K562 (cell line): ENCODE measurements at regions not wholly inside any gene's neighbourhood (a gene's known extent, or its start where the extent isn't known, plus 50 kb on each side); places are given as distances from the start of the nearest gene placed in this dataset.

ENCODE experiments used
- ATAC-seq: fragments of 200-7000 bp; cut with Tn5 transposase; 3 replicates; pipeline ENCODE4 v1.9.1; 2020; ENCODE audit warnings: moderate library complexity
- BruUV-seq: library from RNA; stranded (reverse); fragments of 400-500 nt; replicated peaks from 2 replicates; lab custom pipeline; 2021; lab: Mats Ljungman, UMichigan
- CTCF ChIA-PET: fragments of 300-600 bp; formaldehyde crosslinking; extraction: SDS; loops from one replicate; lab custom pipeline; 2021; ENCODE audit warnings: low intra/inter-chr PET ratio; lab: Yijun Ruan, JAX
- POLR2A ChIA-PET: fragments of 300-600, 350-650 bp; sonication (Branson Sonifier 250); formaldehyde crosslinking; extraction: SDS; loops from one replicate; lab custom pipeline; 2021; ENCODE audit warnings: antibody characterized with exemption, inconsistent platforms; lab: Yijun Ruan, JAX
- DNase-seq, 4 experiments: peaks; one replicate each; pipeline versions ENCODE4 v3.0.0 to v3.0.0-alpha.2; 2011 to 2018; ENCODE audit warnings: low spot score in 3 of 4, mixed read lengths in 3 of 4; ENCODE audit errors: extremely low read depth in 1 of 4
- FAIRE-seq: peaks from 2 replicates; lab custom pipeline; 2011; peaks lifted over from hg19 to GRCh38; lab: Jason Lieb, UNC
- H2AFZ ChIP-seq: 2 replicates; pipeline ENCODE4 v1.6.0; 2011; ENCODE audit warnings: low read depth, low read length, control low read depth, inconsistent platforms
- H3K27ac ChIP-seq: fragments of 200-600 bp; 3 replicates; pipeline ENCODE4 v1.8.0; 2011; ENCODE audit warnings: low read depth, mild to moderate bottlenecking, control low read depth, inconsistent platforms, low read length, moderate library complexity, mixed read lengths; ENCODE audit errors: extremely low read depth
- H3K27me3 ChIP-seq, 2 experiments: fragments of 300-600 bp in 1 of 2; 2 replicates in 1 of 2; 3 replicates in 1 of 2; pipeline versions ENCODE4 v1.6.0 to v1.8.0; 2011; ENCODE audit warnings: inconsistent platforms in 2 of 2, low read length in 2 of 2, mild to moderate bottlenecking in 1 of 2, mixed read lengths in 1 of 2, moderate library complexity in 1 of 2; ENCODE audit not compliant: control insufficient read depth in 2 of 2, insufficient read depth in 2 of 2
- H3K36me3 ChIP-seq: fragments of 300-600 bp; 3 replicates; pipeline ENCODE4 v1.8.0; 2011; ENCODE audit warnings: mild to moderate bottlenecking, low read length, inconsistent platforms; ENCODE audit not compliant: control insufficient read depth, insufficient read depth
- H3K4me1 ChIP-seq, 2 experiments: fragments of 200-600 bp in 1 of 2; replicated peaks in 1 of 2; 2 replicates in 1 of 2; 3 replicates in 1 of 2; pipeline versions ENCODE4 v1.5.1 to v1.8.0; 2011; ENCODE audit warnings: inconsistent platforms in 2 of 2, low read length in 2 of 2, mild to moderate bottlenecking in 1 of 2, mixed read lengths in 1 of 2, moderate library complexity in 1 of 2; ENCODE audit not compliant: control insufficient read depth in 2 of 2, insufficient read depth in 2 of 2
- H3K4me2 ChIP-seq: 2 replicates; pipeline ENCODE4 v1.6.1; 2011; ENCODE audit warnings: low read length, control low read depth, inconsistent platforms, mixed read lengths; ENCODE audit not compliant: insufficient read depth
- H3K4me3 ChIP-seq: fragments of 200-600 bp; sonication (generic), shearing (Covaris generic); 2 replicates; pipeline ENCODE4 v1.5.1; 2016; ENCODE audit warnings: control low read depth, inconsistent platforms
- H3K79me2 ChIP-seq: fragments of 200-600 bp; 3 replicates; pipeline ENCODE4 v1.8.0; 2011; ENCODE audit warnings: low read length, inconsistent platforms; ENCODE audit not compliant: control insufficient read depth, insufficient read depth
- H3K9ac ChIP-seq, 2 experiments: 2 replicates each; pipeline versions ENCODE4 v1.6.0 to v1.6.1; 2011; ENCODE audit warnings: low read depth in 2 of 2, low read length in 2 of 2, control low read depth in 1 of 2, inconsistent platforms in 1 of 2, mild to moderate bottlenecking in 1 of 2, mixed read lengths in 1 of 2; ENCODE audit not compliant: insufficient read depth in 1 of 2
- H3K9me1 ChIP-seq: one replicate; pipeline ENCODE4 v1.6.0; 2011; ENCODE audit warnings: inconsistent platforms, mild to moderate bottlenecking, low read length, moderate library complexity; ENCODE audit not compliant: control insufficient read depth, insufficient read depth
- H3K9me3 ChIP-seq: replicated peaks from 2 replicates; pipeline ENCODE4 v1.5.1; 2011; ENCODE audit warnings: low read depth, low read length, inconsistent platforms; ENCODE audit not compliant: control insufficient read depth, insufficient read depth
- H4K20me1 ChIP-seq: replicated peaks from 2 replicates; pipeline ENCODE4 v1.6.1; 2011; ENCODE audit warnings: low read length, inconsistent platforms, mixed read lengths; ENCODE audit not compliant: control insufficient read depth, insufficient read depth
- CGGBP1 ChIP-seq: fragments of 250-450 bp; sonication (Bioruptor Pico); IDR thresholded peaks from 2 replicates; pipeline ENCODE4 v1.9.0; 2021; ENCODE audit warnings: mild to moderate bottlenecking
- MBD2 ChIP-seq: sonication (generic); IDR thresholded peaks from 2 replicates; pipeline ENCODE4 v1.6.1; 2016; ENCODE audit warnings: low read depth, borderline replicate concordance
- MEIS2 ChIP-seq: fragments of 450-650 bp; IDR thresholded peaks from 2 replicates; pipeline ENCODE4 v1.6.1; 2014; ENCODE audit warnings: mild to moderate bottlenecking; ENCODE audit not compliant: partially characterized antibody
- NEUROD1 ChIP-seq: fragments of 150-350 bp; IDR thresholded peaks from 2 replicates; pipeline ENCODE4 v1.6.1; 2014; ENCODE audit warnings: borderline replicate concordance, low read length, low read depth; ENCODE audit not compliant: partially characterized antibody
- PATZ1 ChIP-seq: fragments of 250-450 bp; sonication (Bioruptor Pico); IDR thresholded peaks from 2 replicates; pipeline ENCODE4 v1.5.0; 2020; ENCODE audit warnings: mild to moderate bottlenecking, borderline replicate concordance
- RAD21 ChIP-seq, 2 experiments: fragments of 250-450 bp in 1 of 2; fragments of 450-650 bp in 1 of 2; sonication (Bioruptor Pico) in 1 of 2; formaldehyde crosslinking in 1 of 2; IDR thresholded peaks in 1 of 2; conservative IDR thresholded peaks in 1 of 2; 2 replicates each; pipeline versions ENCODE4 v1.4.0 to v1.8.0; 2020 to 2022; ENCODE audit warnings: mild to moderate bottlenecking in 2 of 2, moderate library complexity in 1 of 2
- SREBF1 ChIP-seq: fragments of 150-350 bp; IDR thresholded peaks from 2 replicates; pipeline ENCODE4 v1.6.1; 2014; ENCODE audit warnings: antibody characterized with exemption, low read depth, low read length, borderline replicate concordance
- ZNF184 ChIP-seq: sonication (generic); formaldehyde crosslinking; IDR thresholded peaks from 2 replicates; pipeline ENCODE4 v1.5.0; 2020; ENCODE audit warnings: missing genetic modification reagents
- ZNF518B ChIP-seq: fragments of 250-450 bp; sonication (Bioruptor Pico); IDR thresholded peaks from 2 replicates; pipeline ENCODE4 v1.5.0; 2021; ENCODE audit warnings: mild to moderate bottlenecking, moderate library complexity
- WGBS: fragments of 100-300 bp; shearing (Covaris generic); methylation state at CpG from one replicate; pipeline ENCODE4 v1.1.6; 2016; ENCODE audit warnings: low coverage, mixed read lengths; ENCODE audit not compliant: insufficient coverage; ENCODE audit errors: missing lambda C conversion rate; 5-methylcytosine and 5-hydroxymethylcytosine counted together
- in situ Hi-C: fragments of 300-500 bp; cut with MboI; formaldehyde crosslinking; loops from 4 replicates; pipeline ENCODE4 v1.15.0; 2018; ENCODE audit warnings: inconsistent platforms, mixed read lengths
- intact Hi-C: fragments of 100-400 bp; cut with micrococcal nuclease; formaldehyde crosslinking; loops from 2 replicates; pipeline ENCODE4 v1.14.2; 2022

DNA sequence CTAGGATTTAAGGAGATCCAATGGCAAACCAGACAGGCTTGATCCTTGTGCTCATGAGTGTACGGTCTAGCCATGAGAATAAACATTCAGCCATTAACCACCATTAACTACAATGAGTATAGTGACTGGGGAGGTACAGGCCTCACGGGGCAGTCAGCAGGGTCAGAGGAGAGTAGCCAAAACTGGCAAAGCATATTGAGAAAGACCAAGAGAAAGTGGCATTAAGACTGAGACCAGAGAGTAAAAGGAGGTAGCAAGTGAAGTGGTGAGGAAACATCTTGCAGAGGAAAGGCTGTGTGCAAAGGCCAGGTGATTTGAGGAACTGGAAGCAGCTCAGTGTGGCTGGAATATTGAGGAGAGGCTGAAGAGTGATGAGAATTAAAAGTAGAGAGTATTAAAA lies 407.2 kb upstream of the LMCD1 start (continued):
- TF ChIP-seq CGGBP1 (CRISPR knock-in tag) = no peak
- no peak for TF ChIP-seq MBD2
- no peak for TF ChIP-seq ZNF518B (CRISPR knock-in tag)

DNA sequence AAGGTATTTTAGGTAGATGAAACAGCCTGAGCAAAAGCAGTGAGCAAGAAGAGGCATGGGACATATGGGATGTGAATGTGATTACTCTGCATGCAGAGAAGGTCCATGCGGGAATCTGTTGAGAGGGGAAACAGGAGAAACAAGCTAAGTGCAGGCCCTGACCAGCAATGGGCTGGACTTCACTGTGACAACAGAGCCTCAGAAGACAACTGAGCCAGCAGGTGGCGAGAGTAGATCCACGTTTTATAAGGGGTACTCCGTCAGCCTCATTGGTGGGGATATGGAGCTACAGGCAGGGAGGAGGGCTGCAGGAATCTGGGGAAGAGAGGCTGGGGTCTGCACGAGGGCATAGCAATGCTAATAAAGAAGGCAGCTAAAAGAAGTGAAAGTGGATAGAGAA lies 405.9 kb upstream of the LMCD1 start:
- Histone ChIP-seq H3K4me2 (no peak overlapping the region), H3K9me1 (no peaks in the 10 kb centered on the region), H3K27me3 (no peaks in the 10 kb centered on the region), H3K9ac (no peak overlapping the region), H3K79me2 (no peaks in the 10 kb centered on the region), H3K4me1 (no peaks in the 10 kb centered on the region), H4K20me1 (no peaks in the 10 kb centered on the region), H3K4me3 (no peak overlapping the region), H3K36me3 (no peaks in the 10 kb centered on the region), H3K27ac (no peak overlapping the region), H3K9me3 (no peaks in the 10 kb centered on the region), H2AFZ (no peak overlapping the region)
- FAIRE-seq (no peak), DNase-seq (no peak), ATAC-seq (no peak)
- CTCF ChIA-PET = no interaction called here
- WGBS = 0% methylated on average over 5 of the region's 5 CpGs
- no TSS peak for BruUV-seq
- in situ Hi-C loops (no loop called here), intact Hi-C loops (no loop called here)
- POLR2A ChIA-PET = no interaction called here
- no peak for TF ChIP-seq SREBF1
- no peak for TF ChIP-seq ZNF184 (CRISPR knock-in tag)
- TF ChIP-seq RAD21 (CRISPR knock-in tag; conservative IDR thresholded peaks at IDR 0.05 in 1 of 2, IDR thresholded peaks at IDR 0.05 in 1 of 2) = 0 out of 4 replicates have a peak, but pooled peaks of 1 of the 2 experiments have one; percentile 7
- no peak for TF ChIP-seq PATZ1
- no peak for TF ChIP-seq MEIS2
- no peak for TF ChIP-seq NEUROD1
